HG03045 (cell line): ENCODE measurements at regions not wholly inside any gene's neighbourhood (a gene's known extent, or its start where the extent isn't known, plus 50 kb on each side); places are given as distances from the start of the nearest gene placed in this dataset.

Source experiments
- ATAC-seq: cut with Tn5 transposase; IDR thresholded peaks from one replicate; pipeline ENCODE4 v1.9.1; 2021; ENCODE audit warnings: mild to moderate bottlenecking, moderate library complexity; ENCODE audit not compliant: unreplicated experiment

DNA sequence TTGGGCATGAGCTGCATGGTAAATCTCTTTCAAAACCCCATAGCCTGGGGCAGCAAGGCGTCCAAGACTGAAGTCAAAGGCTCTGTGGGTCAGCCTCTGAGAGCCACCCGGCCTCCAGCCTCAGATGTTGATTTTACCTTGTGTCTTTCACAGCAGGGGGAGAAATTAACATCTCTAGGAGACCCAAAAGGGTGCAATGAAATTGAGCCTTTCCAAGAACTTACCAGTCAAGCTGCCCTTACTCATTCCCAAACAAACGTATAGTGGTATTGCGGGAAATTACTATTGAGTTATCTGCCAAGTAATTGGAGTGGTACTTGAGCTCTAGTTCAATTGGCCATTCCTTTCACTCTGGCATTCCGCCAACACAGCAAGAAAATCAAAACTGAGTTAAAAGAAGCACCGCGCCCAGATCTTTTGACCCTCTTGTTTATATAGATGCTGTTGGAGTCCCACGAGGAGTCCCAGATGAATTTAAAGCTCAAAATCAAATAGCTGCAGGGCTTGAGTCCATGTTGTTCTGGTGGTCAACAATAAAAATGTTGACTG, 380.7 kb upstream of the SYT1 start:
- no peak for ATAC-seq

DNA sequence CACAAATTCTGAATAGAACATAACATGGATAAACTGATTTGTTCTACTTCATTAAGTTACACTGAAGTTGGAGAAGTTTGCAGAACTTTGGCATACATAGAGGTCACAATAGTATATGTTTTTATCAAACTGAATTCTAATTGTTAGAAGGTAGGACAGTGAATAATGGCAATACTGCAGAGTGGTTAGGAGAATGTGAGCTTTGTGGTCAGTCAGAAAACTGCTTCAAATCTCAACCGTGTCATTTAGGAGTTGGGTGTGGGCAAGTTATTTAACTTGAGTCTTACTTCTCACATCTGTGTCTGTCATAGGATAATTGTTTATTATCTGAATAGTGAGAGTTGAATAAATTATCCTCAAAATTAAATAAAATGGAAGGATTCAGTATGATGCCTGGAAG, 374.6 kb upstream of the SYT1 start:
- no peak for ATAC-seq

DNA sequence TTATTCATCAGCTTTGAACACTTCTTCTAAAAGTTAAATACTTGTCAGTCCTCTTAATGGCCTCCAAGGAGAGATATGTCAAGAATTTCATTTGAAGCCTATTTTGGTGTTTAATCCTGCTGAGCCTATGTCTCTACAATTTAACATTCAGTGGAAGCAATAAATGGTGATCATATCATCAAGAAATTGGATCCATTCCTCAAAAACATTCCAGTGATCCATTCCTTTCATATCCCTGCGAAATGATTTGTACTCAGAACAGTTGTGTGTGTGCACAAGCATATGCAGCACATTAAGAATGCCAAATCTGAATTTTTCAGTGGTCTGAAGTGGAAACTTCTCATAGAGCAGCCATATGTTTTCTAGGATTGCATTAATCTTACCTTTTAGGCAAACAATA, 373.7 kb upstream of the SYT1 start:
- ATAC-seq = no peak

DNA sequence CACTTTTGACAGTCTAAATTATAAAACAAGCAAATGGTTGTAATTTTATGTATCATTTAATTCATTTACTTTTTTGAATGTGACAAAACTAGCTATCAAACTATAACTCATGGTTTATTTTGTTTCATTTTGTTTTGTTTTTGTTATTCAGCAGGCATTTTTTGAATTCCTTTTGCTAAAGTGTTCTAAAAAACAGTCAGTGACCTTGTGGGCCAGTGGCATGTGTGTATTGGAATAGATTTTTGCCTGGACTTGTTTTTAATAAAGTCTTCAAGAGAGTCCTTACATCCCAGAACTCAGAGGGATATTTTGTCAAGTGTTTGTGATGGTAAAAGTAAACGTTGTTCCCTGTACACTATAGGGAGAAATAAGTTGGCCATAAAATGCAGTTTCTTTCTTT, 369.7 kb upstream of the SYT1 start:
- ATAC-seq = no peak

DNA sequence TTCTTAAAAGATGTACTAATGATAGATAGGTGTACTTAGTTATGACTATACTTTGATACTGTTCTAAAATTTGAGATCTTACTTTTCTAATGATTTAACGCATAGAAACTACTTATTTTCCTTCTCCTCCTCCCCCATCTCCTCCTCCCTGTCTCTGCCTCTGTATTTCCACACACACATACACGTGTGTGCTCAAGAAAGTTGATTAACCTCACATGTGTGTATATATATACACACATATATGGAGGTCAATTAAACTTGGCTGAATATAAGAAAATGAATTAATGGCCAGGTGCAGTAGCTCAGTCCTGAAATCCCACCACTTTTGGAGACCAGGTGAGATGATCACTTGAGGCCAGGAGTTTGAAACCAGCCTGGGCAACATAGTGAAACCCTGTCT, 362.7 kb upstream of the SYT1 start:
- no peak for ATAC-seq

DNA sequence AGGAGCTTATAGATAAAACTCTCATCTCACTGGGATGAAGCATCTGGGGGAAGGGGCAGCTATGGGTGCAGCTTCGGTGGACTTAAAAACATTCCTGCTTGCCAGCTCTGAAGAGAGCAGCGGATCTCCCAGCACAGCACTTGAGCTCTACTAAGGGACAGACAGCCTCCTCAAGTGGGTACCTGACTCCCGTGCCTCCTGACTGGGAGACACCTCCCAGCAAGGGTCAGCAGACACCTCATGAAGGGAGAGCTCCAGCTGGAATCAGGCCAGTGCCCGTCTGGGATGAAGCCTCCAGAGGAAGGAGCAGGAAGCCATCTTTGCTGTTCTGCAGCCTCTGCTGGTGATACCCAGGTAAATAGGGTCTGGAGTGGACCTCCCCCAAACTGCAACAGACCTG, 345.2 kb upstream of the SYT1 start:
- ATAC-seq = no peak

DNA sequence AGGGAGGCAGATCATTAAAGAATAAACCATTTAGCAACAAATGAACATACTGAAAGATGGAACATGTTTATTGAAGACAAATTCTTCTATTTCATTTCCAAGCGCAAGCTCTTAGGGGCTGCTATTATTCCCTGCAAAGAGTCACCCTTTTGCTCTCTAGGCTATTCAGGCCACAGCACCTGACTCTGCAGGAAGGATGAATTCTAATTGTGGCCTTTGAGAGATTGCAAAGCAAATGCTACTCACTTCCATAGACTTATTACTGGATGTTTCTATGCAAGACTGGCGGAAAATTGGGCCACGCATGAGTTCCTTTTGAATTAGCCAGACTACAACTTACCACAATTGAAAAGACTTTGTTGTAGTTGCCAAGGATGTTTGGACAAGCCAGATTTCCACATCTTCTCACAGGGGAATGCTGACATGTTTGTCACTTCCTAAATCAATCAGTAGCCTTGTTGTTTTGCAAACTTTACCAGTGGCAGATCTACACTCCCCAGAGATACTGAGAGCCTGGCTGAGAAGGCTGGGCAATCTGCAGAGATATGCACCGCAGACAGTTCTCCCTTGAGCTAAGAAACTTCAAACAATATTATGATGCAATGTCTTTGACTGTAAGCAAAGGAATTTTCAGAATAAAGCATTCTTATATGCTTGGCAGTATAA, 334.3 kb upstream of the SYT1 start:
- ATAC-seq = no peak

DNA sequence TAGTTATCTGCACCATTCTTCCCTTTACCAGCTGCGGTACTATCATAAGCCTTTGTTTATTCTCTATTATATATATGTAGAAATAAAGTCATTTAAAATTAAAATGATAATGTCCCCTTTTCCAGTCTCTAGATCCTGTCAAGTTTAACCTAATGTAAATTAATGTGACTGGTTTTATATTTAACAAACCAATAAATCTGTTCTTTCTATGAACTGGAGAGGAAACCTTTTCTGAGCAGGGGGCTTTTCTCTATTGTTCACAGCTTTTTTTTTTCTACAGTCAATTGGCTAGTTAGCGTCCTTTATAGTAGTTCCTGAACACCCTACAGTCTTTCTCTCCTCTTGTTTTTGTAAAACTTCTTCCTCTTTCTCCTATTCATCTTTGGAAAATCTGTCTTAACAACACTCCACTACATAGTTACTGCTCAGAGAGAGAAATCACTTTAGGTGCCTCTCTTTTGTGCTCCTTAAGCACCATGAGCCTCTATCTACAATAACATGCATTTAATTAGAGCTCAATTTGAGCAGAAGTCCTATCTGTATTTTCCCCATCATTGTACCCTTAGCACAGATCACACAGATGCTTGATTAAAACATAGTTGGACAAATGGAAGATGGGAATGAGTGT, 332.6 kb upstream of the SYT1 start:
- ATAC-seq = no peak

DNA sequence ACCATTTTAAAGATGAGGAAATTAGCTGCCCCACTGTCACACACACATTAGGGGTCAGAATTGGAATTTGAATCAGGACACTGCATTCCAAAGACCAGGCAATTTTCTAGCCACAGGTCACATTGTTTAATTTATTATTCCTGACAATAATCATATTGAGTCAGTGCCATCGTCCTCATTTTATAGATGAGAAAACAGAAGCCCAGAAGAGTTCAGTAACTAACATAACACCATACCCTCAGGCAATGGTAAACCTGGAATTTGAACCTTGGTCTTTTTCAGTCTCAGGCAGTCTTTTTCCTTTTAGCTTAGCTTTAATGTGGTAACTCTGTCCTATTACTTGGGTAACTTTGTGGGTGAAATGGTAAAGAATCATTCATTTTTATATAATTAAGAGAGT, 330.3 kb upstream of the SYT1 start:
- no peak for ATAC-seq

DNA sequence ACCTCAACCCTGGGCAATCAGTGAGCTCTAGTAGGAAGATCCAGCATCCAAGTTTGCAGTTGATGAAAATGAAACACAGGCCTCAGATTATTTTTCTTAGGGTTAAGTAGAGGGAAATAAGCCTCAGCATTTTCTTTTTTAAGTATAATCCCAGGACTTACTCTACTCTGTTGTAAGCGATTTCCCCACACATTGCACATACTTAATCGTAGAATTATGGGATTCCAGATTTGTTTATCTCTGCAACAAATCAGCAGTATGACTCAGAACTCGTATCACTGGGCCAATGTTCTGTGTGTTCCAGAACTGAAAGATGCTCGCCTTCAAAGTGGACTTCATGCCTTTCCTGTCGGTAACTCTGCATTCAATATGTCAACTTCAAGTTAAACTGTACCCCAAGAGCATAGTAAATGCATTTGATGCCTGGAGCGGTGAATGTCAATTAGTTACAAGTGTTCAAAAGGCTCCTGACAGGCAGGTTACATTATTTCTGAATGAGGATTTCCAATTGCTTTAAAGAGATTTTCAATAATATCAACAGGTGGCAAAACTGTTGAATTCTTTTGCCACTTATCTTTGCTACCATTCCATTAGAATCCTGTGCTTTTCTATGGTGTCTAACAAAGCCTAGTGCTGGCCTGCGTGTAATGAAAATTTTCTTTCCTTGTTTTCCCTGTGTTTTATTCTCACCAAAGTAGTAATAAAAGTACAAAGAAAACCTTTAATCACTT, 323.8 kb upstream of the SYT1 start:
- no peak for ATAC-seq

DNA sequence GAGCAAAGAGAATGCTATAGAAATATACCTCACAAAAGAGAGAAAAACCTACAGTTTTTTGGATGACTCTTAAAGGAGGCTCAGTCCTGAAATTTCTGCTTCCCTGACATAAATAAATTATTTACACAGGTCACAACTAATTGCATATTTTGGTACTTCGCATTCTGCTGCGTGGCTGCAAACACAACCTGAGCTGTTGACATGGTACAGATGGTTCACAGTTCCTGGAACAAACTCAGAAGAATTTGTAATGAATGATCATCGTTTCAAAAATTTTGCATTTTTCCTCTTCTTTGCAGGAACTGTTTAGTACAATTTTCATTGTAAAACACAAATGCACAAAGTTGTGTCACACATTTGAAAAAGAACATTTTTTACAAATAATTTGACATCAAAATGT, 313.7 kb upstream of the SYT1 start:
- no peak for ATAC-seq

DNA sequence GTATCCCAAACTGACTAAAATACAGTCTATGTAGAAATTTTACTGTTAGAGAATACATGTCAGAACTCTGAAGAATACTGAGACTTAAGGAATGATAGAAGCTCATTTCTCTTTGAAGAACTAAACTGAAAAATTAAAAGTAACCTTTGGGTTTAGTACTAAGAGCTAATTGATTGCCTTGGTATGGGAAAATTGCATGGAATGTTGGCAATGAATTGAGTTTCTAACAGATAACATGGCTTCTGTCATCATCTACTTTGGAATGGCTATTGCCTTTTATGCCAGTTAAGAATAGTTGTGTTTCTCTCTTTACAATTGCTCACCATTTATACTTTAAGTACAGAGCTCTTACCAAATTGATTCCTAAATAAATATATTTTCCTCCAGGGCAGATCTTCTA, 308.8 kb upstream of the SYT1 start:
- no peak for ATAC-seq

DNA sequence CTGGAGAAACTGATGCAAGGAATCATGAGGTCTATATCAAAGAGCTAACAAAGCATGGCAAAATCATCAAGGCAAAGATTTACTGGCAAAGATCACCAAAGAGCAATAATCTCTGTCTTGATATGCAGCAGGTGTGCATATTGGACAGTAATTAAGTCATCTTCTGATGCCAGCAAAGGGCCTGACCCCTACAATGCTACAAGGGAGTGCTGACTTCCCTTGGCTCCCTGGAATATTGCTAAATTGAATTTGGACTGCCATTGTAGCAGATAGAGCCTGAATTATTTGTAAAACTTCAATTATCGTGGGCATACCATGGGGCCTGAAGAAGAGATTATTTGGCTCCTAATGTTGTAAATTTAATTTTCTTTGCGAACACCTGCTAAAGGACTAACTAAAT, 307.9 kb upstream of the SYT1 start:
- no peak for ATAC-seq

DNA sequence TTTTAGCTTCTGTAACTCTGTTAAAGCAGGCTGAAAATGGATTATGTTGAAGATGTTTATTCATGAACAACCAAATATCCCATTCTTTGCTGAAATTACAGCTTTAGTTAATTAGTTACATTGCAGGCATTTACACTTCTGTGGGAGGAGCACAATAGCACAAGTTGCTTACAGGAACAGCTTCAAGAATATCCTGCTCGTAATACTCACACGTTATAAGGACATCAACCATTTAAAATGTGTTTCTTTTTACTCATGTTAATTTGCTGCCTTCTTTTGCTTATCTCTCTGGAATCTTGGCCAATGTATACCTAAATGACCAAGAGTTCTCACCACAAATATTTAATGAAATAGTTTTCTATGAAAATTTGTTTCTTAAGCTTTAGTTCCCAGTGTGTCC, 305.2 kb upstream of the SYT1 start:
- ATAC-seq = no peak

DNA sequence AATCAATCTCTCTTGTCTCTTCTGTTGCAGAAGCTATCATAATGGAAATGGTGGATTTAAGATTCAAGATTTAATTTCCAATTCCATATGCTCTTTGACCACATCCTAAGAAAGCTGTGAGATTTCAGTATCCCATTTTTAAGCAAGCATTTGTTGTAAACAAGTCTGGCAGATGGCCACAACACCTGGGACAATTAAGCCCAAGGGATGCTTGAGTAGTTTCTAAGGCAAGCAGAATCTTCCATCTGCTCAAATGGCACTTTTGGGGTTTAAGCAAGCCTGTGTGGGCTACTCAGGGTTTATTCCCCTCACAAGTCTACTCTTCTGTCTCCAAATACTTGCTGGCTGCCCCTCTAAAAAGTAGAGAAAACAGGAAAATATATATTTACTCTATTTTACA, 304.7 kb upstream of the SYT1 start:
- no peak for ATAC-seq

DNA sequence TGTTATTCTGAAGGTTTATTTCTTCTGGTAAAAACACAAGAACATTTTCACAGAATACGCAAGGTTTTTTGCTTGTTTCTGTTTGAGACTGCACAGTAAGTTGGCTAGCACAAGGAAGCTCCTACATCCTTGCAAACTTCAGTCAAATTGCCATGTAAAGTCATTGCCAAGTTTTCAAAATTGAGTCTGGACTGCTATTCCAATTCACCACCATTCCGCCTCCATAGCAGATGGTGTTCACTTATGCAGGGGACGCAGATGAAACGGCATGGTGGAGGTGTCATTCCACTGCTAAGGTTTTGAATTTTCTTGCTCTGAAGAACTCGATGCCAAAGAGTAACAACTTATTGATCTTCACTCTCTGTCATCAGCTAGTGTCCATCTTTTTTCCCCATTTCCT, 303.9 kb upstream of the SYT1 start:
- no peak for ATAC-seq

DNA sequence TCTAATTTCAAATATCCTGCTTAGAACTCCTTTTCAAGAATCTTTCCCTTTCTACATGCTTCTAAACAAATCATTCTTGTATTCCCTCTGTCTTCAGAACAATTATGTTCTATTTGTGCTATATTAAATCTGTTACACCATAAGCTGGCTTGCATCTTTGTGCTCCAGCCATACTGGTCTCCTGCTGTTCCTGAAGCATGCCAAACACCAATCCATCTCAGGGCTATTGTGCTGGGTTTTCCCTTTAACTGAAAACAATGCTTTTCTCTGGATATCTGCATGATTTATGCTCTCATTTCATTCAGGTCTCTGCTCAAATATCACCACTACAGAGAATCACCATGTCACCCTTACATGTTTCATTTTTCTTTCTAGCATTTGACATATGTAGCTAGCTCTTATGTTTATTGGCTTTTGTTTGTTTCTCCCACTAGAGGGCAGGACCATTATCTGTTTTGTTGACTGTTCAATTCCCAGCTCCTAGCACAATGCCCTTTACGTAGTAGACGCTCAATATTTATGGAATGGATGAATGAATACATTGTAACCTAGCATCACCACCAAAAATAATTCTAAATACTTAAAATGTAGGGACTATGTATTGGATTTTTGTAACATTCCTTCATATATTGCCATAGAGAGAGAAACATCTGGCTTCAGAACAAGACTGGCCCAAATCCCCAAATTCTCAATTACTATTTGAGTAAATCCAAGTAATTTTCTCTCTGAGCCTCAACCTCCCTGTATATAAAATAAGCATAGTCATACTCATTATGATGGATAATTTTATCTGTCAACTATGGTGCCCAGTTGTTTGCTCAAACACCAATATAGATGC, 302.0 kb upstream of the SYT1 start:
- ATAC-seq = no peak

DNA sequence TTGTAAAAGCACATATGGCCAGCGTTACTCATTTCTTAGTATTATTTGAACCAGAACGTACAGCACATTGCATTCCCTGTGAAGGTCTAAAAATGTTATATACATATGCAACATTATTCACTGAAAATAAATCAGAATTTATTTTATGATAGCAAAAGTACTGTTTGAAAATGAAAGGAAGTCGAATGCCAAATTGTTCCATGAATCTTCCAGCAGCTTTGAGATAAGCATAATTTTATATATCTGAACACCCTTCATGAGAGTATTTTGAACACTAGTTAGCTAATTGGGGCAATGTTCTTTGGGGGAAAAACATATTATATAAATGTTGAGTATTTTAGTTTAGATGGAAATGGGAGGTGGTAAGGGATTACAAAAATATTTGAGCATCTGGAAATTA, 300.7 kb upstream of the SYT1 start:
- ATAC-seq = no peak

DNA sequence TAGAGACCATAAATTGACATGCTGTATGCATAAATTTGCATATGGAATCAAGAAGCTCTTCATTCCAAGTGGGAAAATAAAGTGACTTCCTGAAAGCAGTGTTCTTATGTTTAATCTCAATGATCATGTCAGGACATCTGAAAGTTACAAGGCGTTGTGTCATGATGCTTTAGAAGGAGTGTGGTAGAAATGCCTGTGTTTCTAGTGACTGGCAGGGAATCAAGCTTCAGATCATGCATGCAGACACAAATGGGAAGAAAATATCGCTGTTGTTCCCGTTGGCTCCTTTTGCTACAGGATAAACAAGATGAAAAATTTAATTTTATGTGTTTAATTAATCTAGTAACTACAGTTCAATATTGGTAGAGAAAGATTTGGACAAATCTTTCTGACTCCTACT, 298.1 kb upstream of the SYT1 start:
- ATAC-seq = no peak

DNA sequence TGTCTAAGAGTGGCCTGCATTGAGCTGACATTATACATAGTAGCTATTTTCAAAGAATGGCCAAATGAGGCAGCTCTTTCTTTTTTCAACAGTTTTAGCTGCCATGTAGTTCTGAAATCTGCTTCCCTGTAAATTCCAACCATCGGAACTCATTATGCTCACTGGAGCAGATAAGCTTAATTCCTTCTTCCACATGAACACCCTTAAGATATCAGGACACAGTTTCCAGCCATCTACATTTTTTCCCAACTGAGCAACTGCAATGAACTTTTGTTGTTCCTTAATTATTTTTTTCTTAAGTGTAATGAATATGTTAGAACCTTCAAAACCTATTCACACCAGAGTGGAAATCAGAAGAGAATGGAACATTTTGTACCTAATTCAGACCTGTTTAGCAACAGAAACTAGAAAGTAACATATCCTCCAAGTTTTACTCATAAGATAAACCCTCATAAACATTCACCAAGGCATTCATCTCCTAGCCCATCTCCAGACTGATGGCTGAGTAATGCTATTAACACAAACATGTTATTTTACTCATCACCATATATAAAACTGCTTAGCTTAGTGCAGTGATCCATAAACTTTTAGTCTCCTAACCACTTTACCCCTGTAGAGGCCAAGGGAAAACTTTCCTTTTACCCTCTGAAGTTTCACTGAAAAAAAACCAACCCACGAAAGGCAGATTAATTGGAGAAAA, 296.1 kb upstream of the SYT1 start:
- ATAC-seq = no peak

DNA sequence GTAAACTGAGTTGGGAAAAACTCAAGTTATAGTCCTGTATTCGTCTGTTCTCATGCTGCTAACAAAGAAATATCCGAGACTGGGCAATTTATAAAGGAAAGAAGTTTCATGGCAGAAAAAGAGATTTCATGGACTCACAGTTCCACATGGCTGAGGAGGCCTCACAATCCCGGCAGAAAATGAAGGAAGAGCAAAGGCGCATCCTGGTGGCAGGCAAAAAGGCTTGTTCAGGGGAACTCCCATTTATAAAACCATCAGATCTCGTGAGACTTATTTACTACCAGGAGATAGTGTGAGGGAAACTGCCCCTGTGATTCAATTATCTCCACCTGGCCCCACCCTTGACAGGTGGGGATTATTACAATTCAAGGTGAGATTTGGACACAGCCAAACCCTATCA, 292.6 kb upstream of the SYT1 start:
- no peak for ATAC-seq
